Muscle layer of colon (tissue), 2 donors: ENCODE measurements at regions not wholly inside any gene's neighbourhood (a gene's known extent, or its start where the extent isn't known, plus 50 kb on each side); places are given as distances from the start of the nearest gene placed in this dataset.

Experiments
- H3K27ac ChIP-seq: one replicate; pipeline ENCODE4 v1.7.0; 2013; ENCODE audit warnings: low read depth, mild to moderate bottlenecking, low read length, moderate library complexity
- H3K27me3 ChIP-seq, 2 donors: one replicate each; pipeline ENCODE4 v1.7.0; 2013; ENCODE audit warnings: low read length in 2 of 2, mild to moderate bottlenecking in 2 of 2; ENCODE audit not compliant: insufficient read depth in 2 of 2, control insufficient read depth in 1 of 2
- H3K36me3 ChIP-seq: one replicate; pipeline ENCODE4 v1.7.0; 2013; ENCODE audit warnings: mild to moderate bottlenecking, low read length; ENCODE audit not compliant: insufficient read depth
- H3K4me1 ChIP-seq: one replicate; pipeline ENCODE4 v1.7.0; 2013; ENCODE audit warnings: mild to moderate bottlenecking, low read length; ENCODE audit not compliant: insufficient read depth
- H3K4me3 ChIP-seq, 2 donors: one replicate each; pipeline ENCODE4 v1.7.0; 2013; ENCODE audit warnings: low read length in 2 of 2, low read depth in 1 of 2, mild to moderate bottlenecking in 1 of 2, moderate library complexity in 1 of 2
- H3K9ac ChIP-seq: one replicate; pipeline ENCODE4 v1.7.0; 2013; ENCODE audit warnings: low read length
- H3K9me3 ChIP-seq: one replicate; pipeline ENCODE4 v1.7.0; 2013; ENCODE audit warnings: mild to moderate bottlenecking, low read length
- donor health status: abdominal sarcoma.
- donor health status: Adenocarcinoma of cecum.

- Histone ChIP-seq H3K27me3 (no peaks in the 10 kb centered on the region), H3K36me3 (no peaks in the 10 kb centered on the region), H3K27ac (no peak overlapping the region), H3K9ac (no peak overlapping the region), H3K4me3 (no peak overlapping the region), H3K9me3 (no peaks in the 10 kb centered on the region), H3K4me1 (no peaks in the 10 kb centered on the region)
These were observed 209.7 kb upstream of the PLET1 start for GRCh38 chr11:112470355-112470754.

GRCh38 chr11:112471731-112472130, 211.1 kb upstream of the PLET1 start:
- H3K27ac ChIP-seq = no peak overlapping the region
- no peaks in the 10 kb centered on the region for H3K4me1 ChIP-seq
- no peak overlapping the region for H3K4me3 ChIP-seq

GRCh38 chr11:112477152-112477551, 216.5 kb upstream of the PLET1 start:
- Histone ChIP-seq H3K27me3 (no peaks in the 10 kb centered on the region), H3K27ac (no peak overlapping the region), H3K9me3 (no peaks in the 10 kb centered on the region), H3K4me3 (no peak overlapping the region), H3K36me3 (no peaks in the 10 kb centered on the region), H3K4me1 (no peaks in the 10 kb centered on the region), H3K9ac (no peak overlapping the region)

More at GRCh38 chr11:112471731-112472130, 211.1 kb upstream of the PLET1 start:
- Histone ChIP-seq H3K9ac (no peak overlapping the region), H3K9me3 (no peaks in the 10 kb centered on the region), H3K27me3 (no peaks in the 10 kb centered on the region), H3K36me3 (no peaks in the 10 kb centered on the region)

GRCh38 chr11:112477581-112478317, 217.1 kb upstream of the PLET1 start:
- H3K9ac ChIP-seq = no peak overlapping the region
- H3K4me3 ChIP-seq = no peak overlapping the region
- no peaks in the 10 kb centered on the region for H3K9me3 ChIP-seq
- H3K27ac ChIP-seq = no peak overlapping the region
- no peaks in the 10 kb centered on the region for H3K4me1 ChIP-seq
- H3K36me3 ChIP-seq = no peaks in the 10 kb centered on the region
- H3K27me3 ChIP-seq = no peaks in the 10 kb centered on the region

- H3K4me3 ChIP-seq = no peak overlapping the region
- peaks cover 2% of the 10 kb centered on the region for H3K9me3 ChIP-seq
- no peaks in the 10 kb centered on the region for H3K27me3 ChIP-seq
- H3K27ac ChIP-seq = no peak overlapping the region
- H3K36me3 ChIP-seq = no peaks in the 10 kb centered on the region
- H3K4me1 ChIP-seq = no peaks in the 10 kb centered on the region
- H3K9ac ChIP-seq = no peak overlapping the region
These were observed 218.1 kb upstream of the PLET1 start for GRCh38 chr11:112478806-112479205.

GRCh38 chr11:112481431-112481830, 220.8 kb upstream of the PLET1 start:
- Histone ChIP-seq H3K9me3 (peaks cover 7% of the 10 kb centered on the region), H3K4me3 (no peak overlapping the region), H3K36me3 (no peaks in the 10 kb centered on the region), H3K27me3 (no peaks in the 10 kb centered on the region), H3K27ac (no peak overlapping the region), H3K9ac (no peak overlapping the region), H3K4me1 (no peaks in the 10 kb centered on the region)

- Histone ChIP-seq H3K9me3 (peaks cover 7% of the 10 kb centered on the region), H3K9ac (no peak overlapping the region), H3K27ac (no peak overlapping the region), H3K4me3 (no peak overlapping the region), H3K36me3 (no peaks in the 10 kb centered on the region), H3K4me1 (no peaks in the 10 kb centered on the region), H3K27me3 (no peaks in the 10 kb centered on the region)
These were observed 221.2 kb upstream of the PLET1 start for GRCh38 chr11:112481893-112482292.

GRCh38 chr11:112485280-112485679, 224.6 kb upstream of the PLET1 start:
- Histone ChIP-seq H3K9me3 (peaks cover 7% of the 10 kb centered on the region), H3K4me1 (no peaks in the 10 kb centered on the region), H3K27me3 (no peaks in the 10 kb centered on the region), H3K9ac (no peak overlapping the region), H3K36me3 (no peaks in the 10 kb centered on the region), H3K27ac (no peak overlapping the region), H3K4me3 (no peak overlapping the region)

GRCh38 chr11:112497826-112498225, 237.2 kb upstream of the PLET1 start:
- no peaks in the 10 kb centered on the region for H3K36me3 ChIP-seq
- no peaks in the 10 kb centered on the region for H3K9me3 ChIP-seq
- no peaks in the 10 kb centered on the region for H3K4me1 ChIP-seq
- no peak overlapping the region for H3K9ac ChIP-seq
- no peak overlapping the region for H3K27ac ChIP-seq
- no peaks in the 10 kb centered on the region for H3K27me3 ChIP-seq
- no peak overlapping the region for H3K4me3 ChIP-seq

GRCh38 chr11:112498701-112499100, 238.0 kb upstream of the PLET1 start:
- H3K9me3 ChIP-seq = no peaks in the 10 kb centered on the region
- H3K27me3 ChIP-seq = no peaks in the 10 kb centered on the region
- H3K27ac ChIP-seq = no peak overlapping the region
- no peaks in the 10 kb centered on the region for H3K36me3 ChIP-seq
- no peaks in the 10 kb centered on the region for H3K4me1 ChIP-seq
- no peak overlapping the region for H3K4me3 ChIP-seq
- no peak overlapping the region for H3K9ac ChIP-seq

- Histone ChIP-seq H3K9ac (no peak overlapping the region), H3K4me3 (no peak overlapping the region), H3K27ac (no peak overlapping the region), H3K9me3 (no peaks in the 10 kb centered on the region), H3K36me3 (no peaks in the 10 kb centered on the region), H3K4me1 (no peaks in the 10 kb centered on the region), H3K27me3 (no peaks in the 10 kb centered on the region)
These were observed 238.7 kb upstream of the PLET1 start for GRCh38 chr11:112499153-112499880.

GRCh38 chr11:112499881-112500204, 239.2 kb upstream of the PLET1 start:
- no peak overlapping the region for H3K27ac ChIP-seq
- no peak overlapping the region for H3K4me3 ChIP-seq
- H3K4me1 ChIP-seq = no peaks in the 10 kb centered on the region
- no peaks in the 10 kb centered on the region for H3K27me3 ChIP-seq
- H3K36me3 ChIP-seq = no peaks in the 10 kb centered on the region
- no peak overlapping the region for H3K9ac ChIP-seq
- H3K9me3 ChIP-seq = no peaks in the 10 kb centered on the region
